Neutrophil (primary cell): ENCODE measurements at regions not wholly inside any gene's neighbourhood (a gene's known extent, or its start where the extent isn't known, plus 50 kb on each side); places are given as distances from the start of the nearest gene placed in this dataset.

Experiments used
- H3K27ac ChIP-seq: fragments of 200-600 bp; sonication (generic); 2 replicates; pipeline ENCODE4 v1.5.1; 2016; ENCODE audit warnings: mild to moderate bottlenecking, moderate library complexity
- H3K27me3 ChIP-seq: fragments of 200-600 bp; sonication (generic); 2 replicates; pipeline ENCODE4 v1.6.0; 2016; ENCODE audit warnings: mild to moderate bottlenecking
- H3K36me3 ChIP-seq: fragments of 200-600 bp; sonication (generic); 2 replicates; pipeline ENCODE4 v1.5.1; 2017
- H3K4me1 ChIP-seq, 2 experiments: fragments of 200-600 bp in 1 of 2; sonication (generic) in 1 of 2; 1 replicate in 1 of 2; 2 replicates in 1 of 2; pipeline versions ENCODE4 v1.5.1 to v1.6.1; 2013 to 2016; ENCODE audit warnings: low read depth in 1 of 2, low read length in 1 of 2, mild to moderate bottlenecking in 1 of 2, moderate library complexity in 1 of 2; ENCODE audit not compliant: control insufficient read depth in 1 of 2, insufficient read depth in 1 of 2
- H3K4me3 ChIP-seq, 2 experiments: fragments of 200-600 bp in 1 of 2; sonication (generic) in 1 of 2; 1 replicate in 1 of 2; 2 replicates in 1 of 2; pipeline ENCODE4 v1.5.1; 2013 to 2016; ENCODE audit warnings: low read depth in 1 of 2, low read length in 1 of 2, mild to moderate bottlenecking in 1 of 2, moderate library complexity in 1 of 2
- H3K9me3 ChIP-seq: fragments of 200-600 bp; sonication (generic); 2 replicates; pipeline ENCODE4 v1.5.1; 2016
- CTCF ChIP-seq: fragments of 200-600 bp; sonication (generic); IDR thresholded peaks from 2 replicates; pipeline ENCODE4 v1.5.1; 2016; ENCODE audit warnings: antibody characterized with exemption

DNA sequence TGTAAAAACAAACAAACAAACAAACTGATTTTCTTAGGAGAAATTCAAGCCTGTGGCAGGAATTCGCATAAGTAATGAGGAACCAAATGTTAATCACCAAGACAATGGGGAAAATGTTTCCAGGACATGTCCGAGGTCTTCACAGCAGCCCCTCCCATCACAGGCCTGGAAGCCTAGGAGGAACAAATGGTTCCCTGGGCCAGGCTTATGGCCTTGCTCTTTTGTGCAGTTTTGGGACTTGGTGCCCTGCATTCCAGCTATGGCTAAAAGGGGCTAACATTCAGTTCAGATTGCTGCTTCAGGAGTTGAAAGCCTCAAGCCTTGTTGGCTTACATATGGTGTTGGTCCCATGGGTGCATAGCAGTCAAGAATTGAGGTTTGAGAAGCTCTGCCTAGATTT lies 1372.7 kb upstream of the CITED2 start:
- Histone ChIP-seq H3K27ac (no peak overlapping the region), H3K27me3 (no peaks in the 10 kb centered on the region), H3K9me3 (no peaks in the 10 kb centered on the region), H3K4me3 (no peak overlapping the region), H3K36me3 (no peaks in the 10 kb centered on the region), H3K4me1 (no peaks in the 10 kb centered on the region)
- no peak for TF ChIP-seq CTCF

DNA sequence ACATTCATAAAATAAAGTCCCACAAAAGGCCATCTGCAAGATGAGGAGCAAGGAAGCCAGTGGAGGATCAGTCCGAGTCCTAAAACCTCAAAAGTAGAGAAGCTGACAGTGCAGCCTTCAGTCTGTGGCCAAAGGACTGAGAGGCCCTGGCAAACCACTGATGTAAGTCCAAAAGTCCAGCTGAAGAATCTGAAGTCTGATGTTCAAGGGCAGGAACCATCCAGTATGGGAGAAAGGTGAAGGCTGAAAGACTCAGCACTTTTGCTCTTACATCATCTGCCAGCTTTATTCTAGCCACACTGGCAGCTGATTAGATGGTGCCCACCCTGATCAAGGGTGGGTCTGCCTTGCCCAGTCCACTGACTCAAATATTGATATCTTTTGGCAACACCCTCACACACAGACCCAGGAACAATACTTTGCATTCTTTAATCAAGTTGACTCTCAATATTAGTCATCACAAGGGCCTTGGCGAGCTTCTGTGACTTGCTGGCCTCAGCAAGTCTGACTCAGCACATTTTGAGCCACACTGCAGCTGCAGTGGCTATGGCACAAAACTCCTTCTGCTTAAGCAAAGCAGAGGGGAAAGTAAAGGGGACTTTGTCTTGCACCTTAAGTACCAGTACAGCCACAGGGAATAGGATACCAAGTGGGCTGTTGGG lies 1370.3 kb upstream of the CITED2 start:
- TF ChIP-seq CTCF, result no peak
- Histone ChIP-seq H3K36me3 (no peaks in the 10 kb centered on the region), H3K27ac (no peak overlapping the region), H3K4me3 (no peak overlapping the region), H3K9me3 (no peaks in the 10 kb centered on the region), H3K27me3 (no peaks in the 10 kb centered on the region), H3K4me1 (no peaks in the 10 kb centered on the region)

DNA sequence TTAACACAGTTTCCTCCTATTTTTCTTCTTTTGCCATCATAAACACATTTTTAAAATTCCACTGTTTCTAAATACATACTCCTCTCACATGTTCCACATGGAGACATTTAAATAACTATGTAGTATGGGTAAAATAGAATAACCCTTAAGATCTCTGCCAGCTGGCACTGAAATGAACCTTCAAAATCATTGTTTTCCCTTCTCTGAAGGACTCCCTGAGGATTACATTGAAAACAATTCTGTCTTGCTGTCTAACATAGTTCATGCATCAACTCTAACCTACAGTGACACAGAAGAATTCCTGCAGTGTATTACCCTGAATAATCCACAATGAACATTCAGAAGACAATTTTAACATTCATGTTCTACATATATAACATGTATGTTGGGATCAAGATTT lies 1361.8 kb upstream of the CITED2 start:
- no peak for TF ChIP-seq CTCF
- H3K27me3 ChIP-seq, result no peaks in the 10 kb centered on the region
- H3K27ac ChIP-seq, result no peak overlapping the region
- no peaks in the 10 kb centered on the region for H3K36me3 ChIP-seq
- no peaks in the 10 kb centered on the region for H3K4me1 ChIP-seq
- no peak overlapping the region for H3K4me3 ChIP-seq
- H3K9me3 ChIP-seq, result no peaks in the 10 kb centered on the region

GRCh38 chr6:140732991-140733390 lies 1358.5 kb upstream of the CITED2 start:
- H3K27me3 ChIP-seq, result no peaks in the 10 kb centered on the region
- no peak overlapping the region for H3K27ac ChIP-seq
- no peaks in the 10 kb centered on the region for H3K36me3 ChIP-seq
- H3K4me1 ChIP-seq, result peaks cover 15 to 19% of the 10 kb centered on the region in 2 experiments
- no peak for TF ChIP-seq CTCF
- H3K4me3 ChIP-seq, result no peak overlapping the region
- no peaks in the 10 kb centered on the region for H3K9me3 ChIP-seq

DNA sequence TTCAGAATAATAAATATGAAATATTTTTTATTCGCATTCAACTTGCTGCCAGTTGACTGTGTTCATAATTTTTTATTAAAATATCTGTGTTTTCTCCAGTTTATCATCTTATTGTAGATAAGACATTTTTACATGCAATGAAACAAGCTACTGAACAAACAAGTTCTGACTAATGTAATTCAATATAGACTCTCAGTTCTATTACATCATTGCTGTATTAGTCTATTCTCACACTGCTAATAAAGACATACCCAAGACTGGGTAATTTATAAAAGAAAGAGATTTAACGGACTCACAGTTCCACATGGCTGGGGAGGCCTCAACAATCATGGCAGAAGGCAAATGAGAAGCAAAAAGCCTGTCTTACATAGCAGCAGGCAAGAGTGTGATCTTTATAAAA lies 1357.7 kb upstream of the CITED2 start:
- no peak overlapping the region for H3K27ac ChIP-seq
- H3K36me3 ChIP-seq, result no peaks in the 10 kb centered on the region
- no peak for TF ChIP-seq CTCF
- H3K9me3 ChIP-seq, result no peaks in the 10 kb centered on the region
- H3K27me3 ChIP-seq, result no peaks in the 10 kb centered on the region
- no peak overlapping the region for H3K4me3 ChIP-seq
- H3K4me1 ChIP-seq, result peaks cover 15 to 19% of the 10 kb centered on the region in 2 experiments
